OCI-LY1 (cell line): ENCODE measurements at regions not wholly inside any gene's neighbourhood (a gene's known extent, or its start where the extent isn't known, plus 50 kb on each side); places are given as distances from the start of the nearest gene placed in this dataset.

Experiments used
- CTCF ChIP-seq: fragments of 200-600 bp; sonication (generic), shearing (Covaris generic); IDR thresholded peaks from 2 replicates; pipeline ENCODE4 v1.5.1; 2017; ENCODE audit warnings: mild to moderate bottlenecking, antibody characterized with exemption, low read length, moderate library complexity, mixed read lengths
- EZH2 ChIP-seq: fragments of 200-600 bp; sonication (generic), shearing (Covaris generic); IDR thresholded peaks from 2 replicates; pipeline ENCODE4 v1.8.0; 2017; ENCODE audit warnings: borderline replicate concordance, mixed run types, mild to moderate bottlenecking, antibody characterized with exemption, low read length, moderate library complexity, mixed read lengths

- TF ChIP-seq CTCF (no peak), EZH2 (no peak)
Observed at GRCh38 chr2:188776634-188777033, 197.5 kb upstream of the COL3A1 start.
